ENCODE measurements at regions not wholly inside any gene's neighbourhood (a gene's known extent, or its start where the extent isn't known, plus 50 kb on each side); places are given as distances from the start of the nearest gene placed in this dataset.

- no peak for DNase-seq (ENCODE audit: low read depth, low spot score)
These were observed 664.2 kb upstream of the SLC10A2 start for GRCh38 chr13:103730407-103730806.

GRCh38 chr13:103726808-103727207 is 660.6 kb upstream of the SLC10A2 start:
- no peak for DNase-seq (ENCODE audit: low read depth, low spot score)

GRCh38 chr13:103716718-103717117 is 650.5 kb upstream of the SLC10A2 start:
- no peak for DNase-seq (ENCODE audit: low read depth, low spot score)

- DNase-seq (ENCODE audit: low read depth, low spot score): no peak
These were observed 649.1 kb upstream of the SLC10A2 start for GRCh38 chr13:103715335-103715734.

GRCh38 chr13:103703246-103703645 is 637.0 kb upstream of the SLC10A2 start:
- no peak for DNase-seq (ENCODE audit: low read depth, low spot score)

GRCh38 chr13:103698000-103698399 is 631.8 kb upstream of the SLC10A2 start:
- no peak for DNase-seq (ENCODE audit: low read depth, low spot score)

GRCh38 chr13:103695320-103695719 is 629.1 kb upstream of the SLC10A2 start:
- DNase-seq (ENCODE audit: low read depth, low spot score): no peak

- no peak for DNase-seq (ENCODE audit: low read depth, low spot score)
These were observed 628.3 kb upstream of the SLC10A2 start for GRCh38 chr13:103694471-103694870.

- DNase-seq (ENCODE audit: low read depth, low spot score): no peak
These were observed 627.8 kb upstream of the SLC10A2 start for GRCh38 chr13:103694033-103694432.

- no peak for DNase-seq (ENCODE audit: low read depth, low spot score)
These were observed 626.2 kb upstream of the SLC10A2 start for GRCh38 chr13:103692442-103692841.

- no peak for DNase-seq (ENCODE audit: low read depth, low spot score)
These were observed 610.1 kb upstream of the SLC10A2 start for GRCh38 chr13:103676329-103676728.

- no peak for DNase-seq (ENCODE audit: low read depth, low spot score)
These were observed 605.3 kb upstream of the SLC10A2 start for GRCh38 chr13:103671547-103671946.

- no peak for DNase-seq (ENCODE audit: low read depth, low spot score)
These were observed 597.8 kb upstream of the SLC10A2 start for GRCh38 chr13:103663996-103664395.

- DNase-seq (ENCODE audit: low read depth, low spot score): no peak
These were observed 590.1 kb upstream of the SLC10A2 start for GRCh38 chr13:103656311-103656710.

GRCh38 chr13:103640606-103641005 is 574.4 kb upstream of the SLC10A2 start:
- no peak for DNase-seq (ENCODE audit: low read depth, low spot score)

GRCh38 chr13:103639326-103639725 is 573.1 kb upstream of the SLC10A2 start:
- DNase-seq (ENCODE audit: low read depth, low spot score): no peak

- no peak for DNase-seq (ENCODE audit: low read depth, low spot score)
These were observed 572.5 kb upstream of the SLC10A2 start for GRCh38 chr13:103638706-103639105.

GRCh38 chr13:103634066-103634465 is 567.8 kb upstream of the SLC10A2 start:
- DNase-seq (ENCODE audit: low read depth, low spot score): no peak

- DNase-seq (ENCODE audit: low read depth, low spot score): no peak
These were observed 559.0 kb upstream of the SLC10A2 start for GRCh38 chr13:103625194-103625593.

- no peak for DNase-seq (ENCODE audit: low read depth, low spot score)
These were observed 551.9 kb upstream of the SLC10A2 start for GRCh38 chr13:103618151-103618550.

- DNase-seq (ENCODE audit: low read depth, low spot score): no peak
These were observed 549.6 kb upstream of the SLC10A2 start for GRCh38 chr13:103615771-103616170.

- DNase-seq (ENCODE audit: low read depth, low spot score): no peak
These were observed 548.5 kb upstream of the SLC10A2 start for GRCh38 chr13:103614761-103615160.

GRCh38 chr13:103607995-103608394 is 541.8 kb upstream of the SLC10A2 start:
- DNase-seq (ENCODE audit: low read depth, low spot score): no peak

- no peak for DNase-seq (ENCODE audit: low read depth, low spot score)
These were observed 539.5 kb upstream of the SLC10A2 start for GRCh38 chr13:103605546-103606326.
